ENCODE measurements at regions not wholly inside any gene's neighbourhood (a gene's known extent, or its start where the extent isn't known, plus 50 kb on each side); places are given as distances from the start of the nearest gene placed in this dataset.

- TF ChIP-seq CTCF (IDR thresholded peaks at IDR 0.05): no peak
- no peak for TF ChIP-seq EP300 (IDR thresholded peaks at IDR 0.05)
- no peak for TF ChIP-seq POLR2A (IDR thresholded peaks at IDR 0.05)
Measured at GRCh38 chr6:23688650-23689049, 437.4 kb upstream of the NRSN1 start.

Data from tibial nerve (tissue), 4 donors.